GM23338 (cell line): ENCODE measurements at regions not wholly inside any gene's neighbourhood (a gene's known extent, or its start where the extent isn't known, plus 50 kb on each side); places are given as distances from the start of the nearest gene placed in this dataset.

Source experiments
- CTCF ChIP-seq, 2 experiments: fragments of 200-600 bp in 1 of 2; sonication (generic) in 1 of 2; conservative IDR thresholded peaks; 2 replicates each; pipeline versions ENCODE4 v1.5.1 to v1.6.1; 2016 to 2017; ENCODE audit warnings: antibody characterized with exemption in 2 of 2, low read depth in 2 of 2, mild to moderate bottlenecking in 2 of 2, moderate library complexity in 1 of 2
- EZH2 ChIP-seq: fragments of 200-600 bp; sonication (generic); IDR thresholded peaks from one replicate; pipeline ENCODE4 v1.8.0; 2017; ENCODE audit warnings: antibody characterized with exemption, mild to moderate bottlenecking, low read depth; ENCODE audit not compliant: unreplicated experiment
- EZH2phosphoT487 ChIP-seq: fragments of 200-600 bp; sonication (generic); IDR thresholded peaks from one replicate; pipeline ENCODE4 v1.8.1; 2018; ENCODE audit warnings: antibody characterized with exemption; ENCODE audit not compliant: unreplicated experiment
- POLR2AphosphoS5 ChIP-seq: IDR thresholded peaks from 2 replicates; pipeline ENCODE4 v1.6.1; 2016; ENCODE audit warnings: antibody characterized with exemption, low read depth
- ZNF114 ChIP-seq: fragments of 250-450 bp; sonication (Bioruptor Pico); IDR thresholded peaks from 2 replicates; pipeline ENCODE4 v1.5.0; 2020; ENCODE audit warnings: mild to moderate bottlenecking, moderate library complexity

GRCh38 chr18:30501594-30501993, 540.9 kb downstream of the DSC3 start:
- TF ChIP-seq POLR2AphosphoS5 (no peak), CTCF (conservative IDR thresholded peaks at IDR 0.05; ENCODE audit: low read depth in 2 of 2) (no peak), ZNF114 (CRISPR knock-in tag) (no peak), EZH2phosphoT487 (no peak), EZH2 (no peak)
